VCaP (cell line): ENCODE measurements at regions not wholly inside any gene's neighbourhood (a gene's known extent, or its start where the extent isn't known, plus 50 kb on each side); places are given as distances from the start of the nearest gene placed in this dataset.

Experiments
- H3K27ac ChIP-seq: fragments of 450-650 bp; 2 replicates; pipeline ENCODE4 v1.5.1; 2017
- CTCF ChIP-seq: fragments of 450-650 bp; conservative IDR thresholded peaks from 2 replicates; pipeline ENCODE4 v1.5.1; 2017; ENCODE audit warnings: mild to moderate bottlenecking, moderate library complexity

GRCh38 chr9:26369093-26369492, 523.5 kb downstream of the CAAP1 start:
- no peak overlapping the region for H3K27ac ChIP-seq
- no peak for TF ChIP-seq CTCF

GRCh38 chr9:26368241-26368640, 524.4 kb downstream of the CAAP1 start:
- no peak overlapping the region for H3K27ac ChIP-seq
- TF ChIP-seq CTCF, result no peak

- TF ChIP-seq CTCF, result no peak
- H3K27ac ChIP-seq, result no peak overlapping the region
Measured at GRCh38 chr9:26361010-26361409, 531.6 kb downstream of the CAAP1 start.

- H3K27ac ChIP-seq, result no peak overlapping the region
- TF ChIP-seq CTCF, result no peak
Measured at GRCh38 chr9:26358836-26359235, 533.8 kb downstream of the CAAP1 start.

- no peak for TF ChIP-seq CTCF
- no peak overlapping the region for H3K27ac ChIP-seq
Measured at GRCh38 chr9:26357803-26358344, 534.7 kb downstream of the CAAP1 start.

- no peak overlapping the region for H3K27ac ChIP-seq
- TF ChIP-seq CTCF, result no peak
Measured at GRCh38 chr9:26356491-26356890, 536.1 kb downstream of the CAAP1 start.

- no peak overlapping the region for H3K27ac ChIP-seq
- no peak for TF ChIP-seq CTCF
Measured at GRCh38 chr9:26346942-26347477, 545.6 kb downstream of the CAAP1 start.
